CD4-positive, alpha-beta memory T cell (primary cell): ENCODE measurements at regions not wholly inside any gene's neighbourhood (a gene's known extent, or its start where the extent isn't known, plus 50 kb on each side); places are given as distances from the start of the nearest gene placed in this dataset.

ENCODE experiments used
- CTCF ChIA-PET: fragments of 350-600 bp; sonication (Branson Sonifier 250); formaldehyde crosslinking; loops from one replicate; lab custom pipeline; 2021; ENCODE audit warnings: inconsistent platforms; ENCODE audit not compliant: partially characterized antibody; lab: Charles Lee
- POLR2A ChIA-PET: fragments of 350-600 bp; sonication (Branson Sonifier 250); formaldehyde crosslinking; loops from one replicate; lab custom pipeline; 2021; ENCODE audit not compliant: partially characterized antibody; lab: Charles Lee
- DNase-seq, 5 donors: peaks; one replicate each; pipeline versions ENCODE4 v3.0.0 to v3.0.0-alpha.2; 2020 to 2022; ENCODE audit warnings: mixed read lengths in 1 of 5
- H3K27ac ChIP-seq: one replicate; pipeline ENCODE4 v1.7.0; 2013; ENCODE audit warnings: low read depth, low read length
- H3K27me3 ChIP-seq: 2 replicates; pipeline ENCODE4 v1.7.0; 2013; ENCODE audit warnings: mild to moderate bottlenecking, low read length, moderate library complexity; ENCODE audit not compliant: insufficient read depth
- H3K36me3 ChIP-seq: 2 replicates; pipeline ENCODE4 v1.7.0; 2013; ENCODE audit warnings: mild to moderate bottlenecking, low read length, moderate library complexity; ENCODE audit not compliant: insufficient read depth
- H3K4me1 ChIP-seq: 2 replicates; pipeline ENCODE4 v1.7.0; 2013; ENCODE audit warnings: mild to moderate bottlenecking, low read length, moderate library complexity; ENCODE audit not compliant: insufficient read depth
- H3K4me3 ChIP-seq, 2 donors: one replicate each; pipeline ENCODE4 v1.7.0; 2013; ENCODE audit warnings: low read length in 2 of 2, mild to moderate bottlenecking in 1 of 2
- H3K9me3 ChIP-seq, 2 donors: one replicate each; pipeline ENCODE4 v1.7.0; 2013; ENCODE audit warnings: low read length in 2 of 2, control low read depth in 1 of 2; ENCODE audit not compliant: control insufficient read depth in 1 of 2
- H3K27ac Mint-ChIP-seq, 7 donors: one replicate each; pipeline ENCODE4 v1.8.0; 2020 to 2021; ENCODE audit warnings: mixed read lengths in 7 of 7, mild to moderate bottlenecking in 6 of 7, inconsistent platforms in 3 of 7, moderate library complexity in 3 of 7
- H3K27me3 Mint-ChIP-seq, 2 donors: one replicate each; pipeline ENCODE4 v1.8.0; 2020 to 2021; ENCODE audit warnings: mixed read lengths in 2 of 2
- H3K36me3 Mint-ChIP-seq, 2 donors: one replicate each; pipeline ENCODE4 v1.8.0; 2020 to 2021; ENCODE audit warnings: mixed read lengths in 2 of 2, inconsistent platforms in 1 of 2, mild to moderate bottlenecking in 1 of 2
- H3K4me1 Mint-ChIP-seq, 4 donors: one replicate each; pipeline ENCODE4 v1.8.0; 2020 to 2021; ENCODE audit warnings: mixed read lengths in 4 of 4, mild to moderate bottlenecking in 1 of 4
- H3K4me3 Mint-ChIP-seq, 8 donors: one replicate each; pipeline ENCODE4 v1.8.0; 2020 to 2021; ENCODE audit warnings: mixed read lengths in 8 of 8, mild to moderate bottlenecking in 7 of 8, moderate library complexity in 6 of 8, inconsistent platforms in 3 of 8
- H3K9me3 Mint-ChIP-seq, 8 donors: one replicate each; pipeline ENCODE4 v1.8.0; 2020 to 2021; ENCODE audit warnings: mixed read lengths in 8 of 8, mild to moderate bottlenecking in 5 of 8, inconsistent platforms in 3 of 8, moderate library complexity in 1 of 8
- intact Hi-C: fragments of 100-400 bp; cut with micrococcal nuclease; formaldehyde crosslinking; loops from one replicate; pipeline ENCODE4 v1.15.1; 2023

- Mint-ChIP-seq H3K4me1 (no peaks in the 10 kb centered on the region), H3K27me3 (peaks cover 13% of the 10 kb centered on the region in 2 donors), H3K9me3 (peaks cover 0 to 17% (median 11%) of the 10 kb centered on the region in 8 donors), H3K27ac (no peak overlapping the region), H3K36me3 (no peaks in the 10 kb centered on the region), H3K4me3 (no peak overlapping the region)
- no peak for DNase-seq
- CTCF ChIA-PET: no interaction called here
- Histone ChIP-seq H3K4me3 (no peak overlapping the region), H3K9me3 (no peaks in the 10 kb centered on the region), H3K27ac (no peak overlapping the region), H3K27me3 (no peaks in the 10 kb centered on the region), H3K36me3 (no peaks in the 10 kb centered on the region), H3K4me1 (no peaks in the 10 kb centered on the region)
- POLR2A ChIA-PET: interaction anchor here (0.6 kb wide), 1 partner anchor 1107 kb away, joined by 3 read pairs; no protein-coding TSS in a partner anchor
- intact Hi-C loops: no loop called here
Measured at GRCh38 chr1:5717031-5717682, 275.1 kb downstream of the NPHP4 start.

GRCh38 chr1:5716126-5716525 is 276.1 kb downstream of the NPHP4 start:
- Mint-ChIP-seq H3K36me3 (no peaks in the 10 kb centered on the region), H3K4me1 (no peaks in the 10 kb centered on the region), H3K27me3 (peaks cover 13% of the 10 kb centered on the region in 2 donors), H3K9me3 (peaks cover 0 to 17% (median 11%) of the 10 kb centered on the region in 8 donors), H3K4me3 (no peak overlapping the region), H3K27ac (no peak overlapping the region)
- no peak for DNase-seq
- Histone ChIP-seq H3K27me3 (no peaks in the 10 kb centered on the region), H3K4me1 (no peaks in the 10 kb centered on the region), H3K9me3 (no peaks in the 10 kb centered on the region), H3K36me3 (no peaks in the 10 kb centered on the region), H3K4me3 (no peak overlapping the region), H3K27ac (no peak overlapping the region)
- POLR2A ChIA-PET: interaction anchor here (0.6 kb wide), 1 partner anchor 1106 kb away, joined by 3 read pairs; no protein-coding TSS in a partner anchor
- CTCF ChIA-PET: interaction anchor here (1.0 kb wide), 1 partner anchor 29 kb away, joined by 3 read pairs; no protein-coding TSS in a partner anchor
- intact Hi-C loops: no loop called here

GRCh38 chr1:5713101-5714010 is 278.9 kb downstream of the NPHP4 start:
- H3K4me3 ChIP-seq: no peak overlapping the region
- no peak overlapping the region for H3K27ac ChIP-seq
- ChIA-PET POLR2A (no interaction called here), CTCF (no interaction called here)
- no peaks in the 10 kb centered on the region for H3K36me3 ChIP-seq
- peak overlapping the region in 3 of 8 donors; percentile 58 to 82 (median 70) for H3K4me3 Mint-ChIP-seq
- H3K9me3 ChIP-seq: no peaks in the 10 kb centered on the region
- H3K4me1 Mint-ChIP-seq: peaks cover 0 to 5% (median 0%) of the 10 kb centered on the region in 4 donors
- peak overlapping the region in 2 of 7 donors; percentile 12 to 91 for H3K27ac Mint-ChIP-seq
- no peaks in the 10 kb centered on the region for H3K27me3 ChIP-seq
- H3K36me3 Mint-ChIP-seq: no peaks in the 10 kb centered on the region
- H3K4me1 ChIP-seq: no peaks in the 10 kb centered on the region
- H3K27me3 Mint-ChIP-seq: peaks cover 13% of the 10 kb centered on the region in 2 donors
- H3K9me3 Mint-ChIP-seq: peaks cover 0 to 13% (median 11%) of the 10 kb centered on the region in 8 donors
- intact Hi-C loops: no loop called here
- peak in 1 of 5 donors; percentile 7 for DNase-seq

- POLR2A ChIA-PET: no interaction called here
- CTCF ChIA-PET: no interaction called here
- H3K36me3 ChIP-seq: no peaks in the 10 kb centered on the region
- H3K27me3 ChIP-seq: no peaks in the 10 kb centered on the region
- H3K4me1 ChIP-seq: no peaks in the 10 kb centered on the region
- no peaks in the 10 kb centered on the region for H3K36me3 Mint-ChIP-seq
- H3K4me3 ChIP-seq: no peak overlapping the region
- H3K27ac ChIP-seq: no peak overlapping the region
- intact Hi-C loops: no loop called here
- H3K27ac Mint-ChIP-seq: no peak overlapping the region
- no peak overlapping the region for H3K4me3 Mint-ChIP-seq
- no peaks in the 10 kb centered on the region for H3K9me3 ChIP-seq
- H3K27me3 Mint-ChIP-seq: peaks cover 11 to 15% of the 10 kb centered on the region in 2 donors
- H3K9me3 Mint-ChIP-seq: peaks cover 0 to 13% (median 11%) of the 10 kb centered on the region in 8 donors
- DNase-seq: no peak
- peaks cover 0 to 5% (median 0%) of the 10 kb centered on the region in 4 donors for H3K4me1 Mint-ChIP-seq
Measured at GRCh38 chr1:5711956-5712645, 280.1 kb downstream of the NPHP4 start.

GRCh38 chr1:5711079-5711478 is 281.1 kb downstream of the NPHP4 start:
- Mint-ChIP-seq H3K4me3 (no peak overlapping the region), H3K27me3 (peaks cover 7 to 12% of the 10 kb centered on the region in 2 donors), H3K4me1 (peaks cover 0 to 5% (median 0%) of the 10 kb centered on the region in 4 donors), H3K9me3 (peaks cover 0 to 13% (median 11%) of the 10 kb centered on the region in 8 donors), H3K27ac (no peak overlapping the region), H3K36me3 (no peaks in the 10 kb centered on the region)
- no peaks in the 10 kb centered on the region for H3K4me1 ChIP-seq
- H3K27me3 ChIP-seq: no peaks in the 10 kb centered on the region
- no peaks in the 10 kb centered on the region for H3K36me3 ChIP-seq
- DNase-seq: no peak
- ChIA-PET POLR2A (no interaction called here), CTCF (no interaction called here)
- intact Hi-C loops: no loop called here
- no peak overlapping the region for H3K4me3 ChIP-seq
- H3K9me3 ChIP-seq: no peaks in the 10 kb centered on the region
- H3K27ac ChIP-seq: no peak overlapping the region

GRCh38 chr1:5709976-5710375 is 282.2 kb downstream of the NPHP4 start:
- Histone ChIP-seq H3K9me3 (no peaks in the 10 kb centered on the region), H3K4me3 (no peak overlapping the region), H3K27me3 (no peaks in the 10 kb centered on the region), H3K4me1 (no peaks in the 10 kb centered on the region), H3K36me3 (no peaks in the 10 kb centered on the region), H3K27ac (no peak overlapping the region)
- ChIA-PET CTCF (interaction anchor here (1.1 kb wide), 1 partner anchor 200 kb away, joined by 3 read pairs; no protein-coding TSS in a partner anchor), POLR2A (no interaction called here)
- Mint-ChIP-seq H3K4me1 (peaks cover 0 to 5% (median 0%) of the 10 kb centered on the region in 4 donors), H3K36me3 (no peaks in the 10 kb centered on the region), H3K4me3 (no peak overlapping the region), H3K27me3 (peaks cover 2 to 6% of the 10 kb centered on the region in 2 donors), H3K9me3 (peaks cover 0 to 6% (median 2%) of the 10 kb centered on the region in 8 donors), H3K27ac (no peak overlapping the region)
- no peak for DNase-seq
- intact Hi-C loops: no loop called here
